ENCODE measurements at regions not wholly inside any gene's neighbourhood (a gene's known extent, or its start where the extent isn't known, plus 50 kb on each side); places are given as distances from the start of the nearest gene placed in this dataset.

GRCh38 chr10:69734797-69735468 lies 66.8 kb upstream of the COL13A1 start:
- H3K27me3 Mint-ChIP-seq (ENCODE audit: low read depth), result no peaks in the 10 kb centered on the region
- peaks cover 27% of the 10 kb centered on the region for H3K4me1 Mint-ChIP-seq (ENCODE audit: low read depth)
- peak overlapping the region; percentile 11 for H3K4me3 Mint-ChIP-seq
- ATAC-seq, result peak; percentile 62
- H3K9me3 Mint-ChIP-seq (ENCODE audit: insufficient read depth), result no peaks in the 10 kb centered on the region
- peak; percentile 50 for DNase-seq
- POLR2A ChIA-PET, result no interaction called here
- no peaks in the 10 kb centered on the region for H3K36me3 Mint-ChIP-seq (ENCODE audit: low read depth)
- H3K27ac Mint-ChIP-seq, result peak overlapping the region; percentile 67
- CTCF ChIA-PET, result no interaction called here

- H3K9me3 Mint-ChIP-seq (ENCODE audit: insufficient read depth), result no peaks in the 10 kb centered on the region
- H3K36me3 Mint-ChIP-seq (ENCODE audit: low read depth), result no peaks in the 10 kb centered on the region
- CTCF ChIA-PET, result no interaction called here
- H3K4me3 Mint-ChIP-seq, result no peak overlapping the region
- POLR2A ChIA-PET, result no interaction called here
- peaks cover 9% of the 10 kb centered on the region for H3K27me3 Mint-ChIP-seq (ENCODE audit: low read depth)
- peaks cover 27% of the 10 kb centered on the region for H3K4me1 Mint-ChIP-seq (ENCODE audit: low read depth)
- no peak overlapping the region for H3K27ac Mint-ChIP-seq
- no peak for DNase-seq
- no peak for ATAC-seq
These were observed 64.6 kb upstream of the COL13A1 start for GRCh38 chr10:69736886-69737641.

GRCh38 chr10:69738071-69738470 lies 63.6 kb upstream of the COL13A1 start:
- H3K36me3 Mint-ChIP-seq (ENCODE audit: low read depth), result no peaks in the 10 kb centered on the region
- H3K27me3 Mint-ChIP-seq (ENCODE audit: low read depth), result peaks cover 13% of the 10 kb centered on the region
- no peak overlapping the region for H3K27ac Mint-ChIP-seq
- H3K9me3 Mint-ChIP-seq (ENCODE audit: insufficient read depth), result no peaks in the 10 kb centered on the region
- ATAC-seq, result no peak
- no peak for DNase-seq
- no peak overlapping the region for H3K4me3 Mint-ChIP-seq
- ChIA-PET POLR2A (no interaction called here), CTCF (no interaction called here)
- peaks cover 27% of the 10 kb centered on the region for H3K4me1 Mint-ChIP-seq (ENCODE audit: low read depth)

GRCh38 chr10:69738858-69739435 lies 62.8 kb upstream of the COL13A1 start:
- Mint-ChIP-seq H3K27ac (no peak overlapping the region), H3K4me1 (ENCODE audit: low read depth) (peaks cover 25% of the 10 kb centered on the region), H3K4me3 (no peak overlapping the region), H3K27me3 (ENCODE audit: low read depth) (peaks cover 18% of the 10 kb centered on the region), H3K36me3 (ENCODE audit: low read depth) (no peaks in the 10 kb centered on the region), H3K9me3 (ENCODE audit: insufficient read depth) (no peaks in the 10 kb centered on the region)
- no peak for ATAC-seq
- ChIA-PET CTCF (no interaction called here), POLR2A (no interaction called here)
- no peak for DNase-seq

- no peak for ATAC-seq
- Mint-ChIP-seq H3K4me3 (no peak overlapping the region), H3K36me3 (ENCODE audit: low read depth) (no peaks in the 10 kb centered on the region), H3K27me3 (ENCODE audit: low read depth) (peaks cover 21% of the 10 kb centered on the region), H3K9me3 (ENCODE audit: insufficient read depth) (no peaks in the 10 kb centered on the region), H3K27ac (no peak overlapping the region), H3K4me1 (ENCODE audit: low read depth) (peaks cover 18% of the 10 kb centered on the region)
- ChIA-PET CTCF (no interaction called here), POLR2A (no interaction called here)
- no peak for DNase-seq
These were observed 62.1 kb upstream of the COL13A1 start for GRCh38 chr10:69739634-69740033.

GRCh38 chr10:69740126-69740525 lies 61.6 kb upstream of the COL13A1 start:
- H3K27ac Mint-ChIP-seq, result no peak overlapping the region
- DNase-seq (no peak), ATAC-seq (no peak)
- ChIA-PET CTCF (no interaction called here), POLR2A (no interaction called here)
- H3K36me3 Mint-ChIP-seq (ENCODE audit: low read depth), result no peaks in the 10 kb centered on the region
- H3K4me3 Mint-ChIP-seq, result no peak overlapping the region
- H3K27me3 Mint-ChIP-seq (ENCODE audit: low read depth), result peaks cover 26% of the 10 kb centered on the region
- H3K4me1 Mint-ChIP-seq (ENCODE audit: low read depth), result peaks cover 13% of the 10 kb centered on the region
- no peaks in the 10 kb centered on the region for H3K9me3 Mint-ChIP-seq (ENCODE audit: insufficient read depth)

GRCh38 chr10:69741252-69741651 lies 60.5 kb upstream of the COL13A1 start:
- no peak for ATAC-seq
- CTCF ChIA-PET, result no interaction called here
- Mint-ChIP-seq H3K9me3 (ENCODE audit: insufficient read depth) (no peaks in the 10 kb centered on the region), H3K27me3 (ENCODE audit: low read depth) (peaks cover 28% of the 10 kb centered on the region), H3K27ac (no peak overlapping the region), H3K4me1 (ENCODE audit: low read depth) (peaks cover 5% of the 10 kb centered on the region), H3K4me3 (no peak overlapping the region), H3K36me3 (ENCODE audit: low read depth) (no peaks in the 10 kb centered on the region)
- POLR2A ChIA-PET, result no interaction called here
- DNase-seq, result no peak

GRCh38 chr10:69741671-69742355 lies 59.9 kb upstream of the COL13A1 start:
- Mint-ChIP-seq H3K27me3 (ENCODE audit: low read depth) (peaks cover 29% of the 10 kb centered on the region), H3K4me1 (ENCODE audit: low read depth) (peaks cover 5% of the 10 kb centered on the region), H3K27ac (no peak overlapping the region), H3K4me3 (no peak overlapping the region), H3K9me3 (ENCODE audit: insufficient read depth) (no peaks in the 10 kb centered on the region), H3K36me3 (ENCODE audit: low read depth) (no peaks in the 10 kb centered on the region)
- POLR2A ChIA-PET, result no interaction called here
- DNase-seq (no peak), ATAC-seq (no peak)
- CTCF ChIA-PET, result interaction anchor here (1.5 kb wide), 1 partner anchor 14 kb away, joined by 4 read pairs; no protein-coding TSS in a partner anchor

GRCh38 chr10:69742356-69742695 lies 59.4 kb upstream of the COL13A1 start:
- H3K36me3 Mint-ChIP-seq (ENCODE audit: low read depth), result no peaks in the 10 kb centered on the region
- DNase-seq, result no peak
- H3K4me3 Mint-ChIP-seq, result no peak overlapping the region
- peaks cover 31% of the 10 kb centered on the region for H3K27me3 Mint-ChIP-seq (ENCODE audit: low read depth)
- no peaks in the 10 kb centered on the region for H3K9me3 Mint-ChIP-seq (ENCODE audit: insufficient read depth)
- peaks cover 5% of the 10 kb centered on the region for H3K4me1 Mint-ChIP-seq (ENCODE audit: low read depth)
- no peak overlapping the region for H3K27ac Mint-ChIP-seq
- no peak for ATAC-seq
- POLR2A ChIA-PET, result no interaction called here
- CTCF ChIA-PET, result interaction anchor here (1.3 to 1.5 kb wide), 2 partner anchors 15 to 172 kb away, joined by 4 read pairs; no protein-coding TSS in a partner anchor

GRCh38 chr10:69742928-69743602 lies 58.6 kb upstream of the COL13A1 start:
- H3K27ac Mint-ChIP-seq, result no peak overlapping the region
- no peak overlapping the region for H3K4me3 Mint-ChIP-seq
- peaks cover 5% of the 10 kb centered on the region for H3K4me1 Mint-ChIP-seq (ENCODE audit: low read depth)
- no peaks in the 10 kb centered on the region for H3K9me3 Mint-ChIP-seq (ENCODE audit: insufficient read depth)
- peaks cover 31% of the 10 kb centered on the region for H3K27me3 Mint-ChIP-seq (ENCODE audit: low read depth)
- ChIA-PET CTCF (interaction anchor here (1.3 to 1.8 kb wide), 4 partner anchors 16 to 172 kb away, joined by 3 to 4 read pairs (median 4); no protein-coding TSS in a partner anchor), POLR2A (no interaction called here)
- no peaks in the 10 kb centered on the region for H3K36me3 Mint-ChIP-seq (ENCODE audit: low read depth)
- DNase-seq, result peak; percentile 50
- peak; percentile 44 for ATAC-seq

GRCh38 chr10:69744971-69745370 lies 56.7 kb upstream of the COL13A1 start:
- Mint-ChIP-seq H3K9me3 (ENCODE audit: insufficient read depth) (no peaks in the 10 kb centered on the region), H3K4me3 (no peak overlapping the region), H3K36me3 (ENCODE audit: low read depth) (no peaks in the 10 kb centered on the region), H3K4me1 (ENCODE audit: low read depth) (no peaks in the 10 kb centered on the region), H3K27me3 (ENCODE audit: low read depth) (peaks cover 37% of the 10 kb centered on the region), H3K27ac (no peak overlapping the region)
- ChIA-PET POLR2A (no interaction called here), CTCF (no interaction called here)
- ATAC-seq, result no peak
- no peak for DNase-seq

GRCh38 chr10:69745698-69746097 lies 56.0 kb upstream of the COL13A1 start:
- Mint-ChIP-seq H3K36me3 (ENCODE audit: low read depth) (no peaks in the 10 kb centered on the region), H3K4me1 (ENCODE audit: low read depth) (no peaks in the 10 kb centered on the region), H3K27me3 (ENCODE audit: low read depth) (peaks cover 37% of the 10 kb centered on the region), H3K9me3 (ENCODE audit: insufficient read depth) (no peaks in the 10 kb centered on the region), H3K4me3 (no peak overlapping the region), H3K27ac (no peak overlapping the region)
- POLR2A ChIA-PET, result no interaction called here
- CTCF ChIA-PET, result no interaction called here
- ATAC-seq, result no peak
- DNase-seq, result no peak

Data from activated CD8-positive, alpha-beta T cell treated with anti-CD3 and anti-CD28 coated beads, Interleukin-2, amount 10 ng/mL, durations not matched to agents 7 days and 5 days (primary cell).